ENCODE measurements at regions not wholly inside any gene's neighbourhood (a gene's known extent, or its start where the extent isn't known, plus 50 kb on each side); places are given as distances from the start of the nearest gene placed in this dataset.

- TF ChIP-seq, protein P1, sequence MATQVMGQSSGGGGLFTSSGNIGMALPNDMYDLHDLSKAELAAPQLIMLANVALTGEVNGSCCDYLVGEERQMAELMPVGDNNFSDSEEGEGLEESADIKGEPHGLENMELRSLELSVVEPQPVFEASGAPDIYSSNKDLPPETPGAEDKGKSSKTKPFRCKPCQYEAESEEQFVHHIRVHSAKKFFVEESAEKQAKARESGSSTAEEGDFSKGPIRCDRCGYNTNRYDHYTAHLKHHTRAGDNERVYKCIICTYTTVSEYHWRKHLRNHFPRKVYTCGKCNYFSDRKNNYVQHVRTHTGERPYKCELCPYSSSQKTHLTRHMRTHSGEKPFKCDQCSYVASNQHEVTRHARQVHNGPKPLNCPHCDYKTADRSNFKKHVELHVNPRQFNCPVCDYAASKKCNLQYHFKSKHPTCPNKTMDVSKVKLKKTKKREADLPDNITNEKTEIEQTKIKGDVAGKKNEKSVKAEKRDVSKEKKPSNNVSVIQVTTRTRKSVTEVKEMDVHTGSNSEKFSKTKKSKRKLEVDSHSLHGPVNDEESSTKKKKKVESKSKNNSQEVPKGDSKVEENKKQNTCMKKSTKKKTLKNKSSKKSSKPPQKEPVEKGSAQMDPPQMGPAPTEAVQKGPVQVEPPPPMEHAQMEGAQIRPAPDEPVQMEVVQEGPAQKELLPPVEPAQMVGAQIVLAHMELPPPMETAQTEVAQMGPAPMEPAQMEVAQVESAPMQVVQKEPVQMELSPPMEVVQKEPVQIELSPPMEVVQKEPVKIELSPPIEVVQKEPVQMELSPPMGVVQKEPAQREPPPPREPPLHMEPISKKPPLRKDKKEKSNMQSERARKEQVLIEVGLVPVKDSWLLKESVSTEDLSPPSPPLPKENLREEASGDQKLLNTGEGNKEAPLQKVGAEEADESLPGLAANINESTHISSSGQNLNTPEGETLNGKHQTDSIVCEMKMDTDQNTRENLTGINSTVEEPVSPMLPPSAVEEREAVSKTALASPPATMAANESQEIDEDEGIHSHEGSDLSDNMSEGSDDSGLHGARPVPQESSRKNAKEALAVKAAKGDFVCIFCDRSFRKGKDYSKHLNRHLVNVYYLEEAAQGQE (IDR thresholded peaks at IDR 0.05; ENCODE audit: unreplicated experiment), result no peak
- TF ChIP-seq EZH2phosphoT487 (IDR thresholded peaks at IDR 0.05; ENCODE audit: unreplicated experiment), result no peak
Measured at GRCh38 chr9:75648034-75648433, 242.4 kb upstream of the PCSK5 start (continued).

GRCh38 chr9:75649060-75649459 is 241.4 kb upstream of the PCSK5 start:
- Histone ChIP-seq H3K79me2 (replicated peaks; ENCODE audit: insufficient read depth) (no peaks in the 10 kb centered on the region), H3K9me2 (ENCODE audit: insufficient read depth) (no peaks in the 10 kb centered on the region; the same call in 1 of the 2 replicates), H3K4me3 (no peak overlapping the region), H3K27ac (ENCODE audit: low read depth) (no peak overlapping the region), H3K4me2 (no peak overlapping the region), H3K4me1 (ENCODE audit: insufficient read depth) (no peaks in the 10 kb centered on the region), H3F3A (replicated peaks; ENCODE audit: low read depth) (no peaks in the 10 kb centered on the region), H2AFZ (no peak overlapping the region), H4K20me1 (replicated peaks; ENCODE audit: insufficient read depth) (no peaks in the 10 kb centered on the region), H3K36me3 (ENCODE audit: insufficient read depth) (no peaks in the 10 kb centered on the region), H3K27me3 (ENCODE audit: insufficient read depth) (no peaks in the 10 kb centered on the region)
- Mint-ChIP-seq H3K27me3 (ENCODE audit: insufficient read depth, low read depth, poor library complexity) (peaks cover 8% of the 10 kb centered on the region), H3K4me3 (no peak overlapping the region), H3K9me3 (peaks cover 7% of the 10 kb centered on the region; the same call in 2 of the 3 replicates), H3K4me1 (no peaks in the 10 kb centered on the region), H3K27ac (no peak overlapping the region), H3K36me3 (ENCODE audit: low read depth) (no peaks in the 10 kb centered on the region; the same call in 2 of the 3 replicates)
- ATAC-seq, result no peak
- DNase-seq (ENCODE audit: low spot score), result no peak
- no peak for TF ChIP-seq POLR2AphosphoS5 (IDR thresholded peaks at IDR 0.05; ENCODE audit: low read depth)
- TF ChIP-seq ZNF114 (CRISPR knock-in tag; IDR thresholded peaks at IDR 0.05), result no peak
- no peak for TF ChIP-seq CREB1 (CRISPR knock-in tag; IDR thresholded peaks at IDR 0.05; ENCODE audit: low read depth)
- no peak for TF ChIP-seq ZNF462 (CRISPR knock-in tag; IDR thresholded peaks at IDR 0.05)
- TF ChIP-seq EZH2 (IDR thresholded peaks at IDR 0.05; ENCODE audit: low read depth, unreplicated experiment), result no peak
- TF ChIP-seq ZNF331 (CRISPR knock-in tag; IDR thresholded peaks at IDR 0.05; ENCODE audit: low read depth), result no peak
